PFSK-1 (cell line): ENCODE measurements at regions not wholly inside any gene's neighbourhood (a gene's known extent, or its start where the extent isn't known, plus 50 kb on each side); places are given as distances from the start of the nearest gene placed in this dataset.

Source experiments
- FOXP2 ChIP-seq: optimal IDR thresholded peaks from 2 replicates; pipeline ENCODE3; 2011; ENCODE audit warnings: borderline replicate concordance, control low read depth, inconsistent platforms; ENCODE audit not compliant: insufficient read depth; ENCODE audit errors: extremely low read length, extremely low read depth
- POLR2AphosphoS5 ChIP-seq: IDR thresholded peaks from 2 replicates; pipeline ENCODE4 v1.6.1; 2012; ENCODE audit warnings: low read depth, mild to moderate bottlenecking, control low read depth, low read length, moderate library complexity
- SIN3A ChIP-seq: IDR thresholded peaks from 2 replicates; pipeline ENCODE4 v1.6.1; 2012; ENCODE audit warnings: mild to moderate bottlenecking, low read length, moderate library complexity, borderline replicate concordance; ENCODE audit not compliant: insufficient read depth
- TAF1 ChIP-seq: IDR thresholded peaks from 2 replicates; pipeline ENCODE4 v1.6.1; 2012; ENCODE audit warnings: low read length, control low read depth, borderline replicate concordance; ENCODE audit not compliant: insufficient read depth
- TF ChIP-seq, protein P1 (sequence below), 2 experiments: IDR thresholded peaks; 2 replicates each; pipeline versions ENCODE4 v1.6.1 to v1.8.0; 2011 to 2012; ENCODE audit warnings: low read depth in 2 of 2, low read length in 2 of 2, control low read depth in 1 of 2, inconsistent platforms in 1 of 2, mild to moderate bottlenecking in 1 of 2, moderate library complexity in 1 of 2; ENCODE audit not compliant: insufficient read depth in 1 of 2

DNA sequence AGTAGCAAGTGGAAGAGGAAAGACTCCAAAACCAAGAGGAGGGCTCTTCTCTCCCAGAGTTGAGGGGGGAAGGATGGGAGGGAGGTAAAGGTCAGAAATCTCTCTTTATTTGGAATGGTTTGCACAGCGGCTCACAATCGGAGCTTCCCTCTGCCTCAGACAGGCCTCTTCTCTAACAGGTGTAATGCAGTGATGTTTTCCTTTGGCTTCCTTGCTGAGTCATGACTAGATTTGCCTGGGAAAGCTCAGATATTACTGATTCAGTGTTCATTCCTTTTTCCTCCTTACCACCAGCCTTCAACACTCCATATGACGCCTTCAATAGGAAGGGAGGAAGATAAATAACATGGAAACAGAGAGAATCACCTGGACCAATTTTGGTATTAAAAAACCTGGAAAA lies 136.6 kb downstream of the RNF152 start:
- TF ChIP-seq POLR2AphosphoS5 (no peak), TAF1 (no peak), SIN3A (no peak), FOXP2 (no peak)
- TF ChIP-seq, protein P1, sequence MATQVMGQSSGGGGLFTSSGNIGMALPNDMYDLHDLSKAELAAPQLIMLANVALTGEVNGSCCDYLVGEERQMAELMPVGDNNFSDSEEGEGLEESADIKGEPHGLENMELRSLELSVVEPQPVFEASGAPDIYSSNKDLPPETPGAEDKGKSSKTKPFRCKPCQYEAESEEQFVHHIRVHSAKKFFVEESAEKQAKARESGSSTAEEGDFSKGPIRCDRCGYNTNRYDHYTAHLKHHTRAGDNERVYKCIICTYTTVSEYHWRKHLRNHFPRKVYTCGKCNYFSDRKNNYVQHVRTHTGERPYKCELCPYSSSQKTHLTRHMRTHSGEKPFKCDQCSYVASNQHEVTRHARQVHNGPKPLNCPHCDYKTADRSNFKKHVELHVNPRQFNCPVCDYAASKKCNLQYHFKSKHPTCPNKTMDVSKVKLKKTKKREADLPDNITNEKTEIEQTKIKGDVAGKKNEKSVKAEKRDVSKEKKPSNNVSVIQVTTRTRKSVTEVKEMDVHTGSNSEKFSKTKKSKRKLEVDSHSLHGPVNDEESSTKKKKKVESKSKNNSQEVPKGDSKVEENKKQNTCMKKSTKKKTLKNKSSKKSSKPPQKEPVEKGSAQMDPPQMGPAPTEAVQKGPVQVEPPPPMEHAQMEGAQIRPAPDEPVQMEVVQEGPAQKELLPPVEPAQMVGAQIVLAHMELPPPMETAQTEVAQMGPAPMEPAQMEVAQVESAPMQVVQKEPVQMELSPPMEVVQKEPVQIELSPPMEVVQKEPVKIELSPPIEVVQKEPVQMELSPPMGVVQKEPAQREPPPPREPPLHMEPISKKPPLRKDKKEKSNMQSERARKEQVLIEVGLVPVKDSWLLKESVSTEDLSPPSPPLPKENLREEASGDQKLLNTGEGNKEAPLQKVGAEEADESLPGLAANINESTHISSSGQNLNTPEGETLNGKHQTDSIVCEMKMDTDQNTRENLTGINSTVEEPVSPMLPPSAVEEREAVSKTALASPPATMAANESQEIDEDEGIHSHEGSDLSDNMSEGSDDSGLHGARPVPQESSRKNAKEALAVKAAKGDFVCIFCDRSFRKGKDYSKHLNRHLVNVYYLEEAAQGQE (IDR thresholded peaks at IDR 0.05; ENCODE audit: insufficient read depth in 1 of 2, low read depth in 2 of 2, low read length in 2 of 2), result no peak

DNA sequence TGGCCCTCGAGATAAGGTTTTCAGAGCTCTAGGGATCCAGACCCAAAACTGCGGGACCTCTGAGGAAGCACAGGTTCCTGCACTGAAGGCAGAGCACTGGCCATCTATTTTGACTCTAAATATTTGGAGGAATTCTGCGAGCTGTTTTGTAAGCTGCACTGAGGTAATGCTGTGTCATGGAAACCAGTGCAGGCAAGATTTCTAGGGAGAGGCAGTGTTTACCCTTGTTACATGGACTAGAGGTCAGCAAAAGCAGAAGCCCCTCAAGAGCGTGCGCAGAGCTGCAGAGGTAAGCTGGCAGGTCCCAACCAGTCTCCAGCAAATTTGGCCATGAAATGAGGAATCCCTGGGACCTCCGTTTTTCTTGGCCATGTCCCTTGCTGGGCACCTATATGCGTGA lies 137.3 kb downstream of the RNF152 start:
- TF ChIP-seq TAF1, result no peak
- no peak for TF ChIP-seq SIN3A
- TF ChIP-seq, protein P1 (IDR thresholded peaks at IDR 0.05; ENCODE audit: insufficient read depth in 1 of 2, low read depth in 2 of 2, low read length in 2 of 2), result no peak
- no peak for TF ChIP-seq POLR2AphosphoS5
- no peak for TF ChIP-seq FOXP2

DNA sequence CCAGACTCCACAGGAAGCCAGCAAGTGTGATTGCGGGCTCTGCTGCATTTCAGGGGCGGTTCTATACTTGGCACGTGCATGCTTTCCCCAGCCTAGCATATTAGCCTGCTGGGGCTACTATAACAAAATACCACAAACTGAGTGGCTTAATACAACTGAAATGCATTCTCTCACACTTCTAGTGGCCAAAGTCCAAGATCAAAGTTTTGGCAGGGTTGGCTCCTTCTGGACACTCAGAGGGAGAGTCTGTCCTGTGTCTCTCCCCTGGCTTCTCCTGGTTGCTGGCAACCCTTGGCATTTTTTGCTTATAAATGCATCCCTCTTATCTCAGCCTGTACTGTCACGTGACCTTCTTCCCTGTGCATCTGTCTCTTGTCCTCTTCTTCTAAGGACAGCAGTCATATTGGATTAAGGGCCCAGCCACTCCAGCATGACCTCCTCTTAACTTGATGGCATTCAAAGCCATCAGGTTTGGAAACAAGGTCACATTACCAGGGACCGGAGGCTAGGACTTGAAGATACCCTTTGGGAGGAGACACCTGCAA lies 138.7 kb downstream of the RNF152 start:
- no peak for TF ChIP-seq TAF1
- TF ChIP-seq, protein P1 (IDR thresholded peaks at IDR 0.05; ENCODE audit: insufficient read depth in 1 of 2, low read depth in 2 of 2, low read length in 2 of 2), result no peak
- no peak for TF ChIP-seq POLR2AphosphoS5
- TF ChIP-seq SIN3A, result no peak
- no peak for TF ChIP-seq FOXP2

DNA sequence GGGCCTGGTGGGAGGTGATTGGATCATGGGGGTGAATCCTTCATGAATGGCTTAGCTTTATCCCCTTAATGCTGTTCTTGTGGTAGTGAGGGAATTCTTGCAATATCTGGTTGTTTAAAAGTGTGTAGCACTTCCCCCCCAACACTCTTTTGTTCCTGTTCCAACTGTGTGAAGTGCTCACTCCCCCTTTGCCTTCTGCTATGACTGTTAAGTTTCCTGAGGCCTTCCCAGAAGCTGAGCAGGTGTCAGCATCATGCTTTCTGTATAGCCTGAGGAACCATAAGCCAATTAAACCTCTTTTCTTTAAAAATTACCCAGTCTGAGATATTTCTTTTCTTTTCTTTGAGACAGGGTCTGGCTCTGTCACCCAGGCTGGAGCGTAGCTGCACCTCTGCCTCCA lies 139.4 kb downstream of the RNF152 start:
- TF ChIP-seq POLR2AphosphoS5 (no peak), TAF1 (no peak), FOXP2 (no peak), SIN3A (no peak)
- TF ChIP-seq, protein P1 (IDR thresholded peaks at IDR 0.05; ENCODE audit: insufficient read depth in 1 of 2, low read depth in 2 of 2, low read length in 2 of 2), result no peak

DNA sequence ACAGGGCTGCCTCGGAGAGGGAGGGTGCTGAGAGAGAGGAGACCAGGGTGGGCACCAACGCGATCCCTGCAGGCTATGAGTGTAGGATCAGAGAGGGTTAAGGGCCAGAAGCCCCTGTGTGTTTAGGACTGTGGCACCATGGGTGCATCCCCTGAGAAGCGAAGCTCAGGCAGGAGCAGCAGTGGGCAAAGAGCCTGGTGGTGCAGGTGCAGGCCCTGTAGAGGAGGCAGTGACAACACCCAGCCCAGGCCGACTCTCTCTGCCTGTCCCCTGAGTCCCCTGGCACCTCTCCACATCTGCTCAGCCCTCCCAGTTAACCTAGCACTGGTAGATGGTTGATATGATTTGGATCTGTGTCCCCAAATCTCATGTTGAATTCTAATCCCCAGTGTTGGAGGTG lies 139.8 kb downstream of the RNF152 start:
- TF ChIP-seq, protein P1 (IDR thresholded peaks at IDR 0.05; ENCODE audit: insufficient read depth in 1 of 2, low read depth in 2 of 2, low read length in 2 of 2), result no peak
- TF ChIP-seq TAF1 (no peak), POLR2AphosphoS5 (no peak), SIN3A (no peak), FOXP2 (no peak)
